GM12874 (cell line): ENCODE measurements at regions not wholly inside any gene's neighbourhood (a gene's known extent, or its start where the extent isn't known, plus 50 kb on each side); places are given as distances from the start of the nearest gene placed in this dataset.

Experiments used
- CTCF ChIP-seq: IDR thresholded peaks from 2 replicates; pipeline ENCODE4 v1.5.1; 2011; ENCODE audit warnings: low read depth, mild to moderate bottlenecking, control low read depth, low read length, moderate library complexity; ENCODE audit not compliant: insufficient read depth

- TF ChIP-seq CTCF: no peak
Observed at GRCh38 chr10:121221072-121221471, 369.9 kb downstream of the WDR11 start.

- TF ChIP-seq CTCF: no peak
Observed at GRCh38 chr10:121221991-121222390, 370.8 kb downstream of the WDR11 start.

- no peak for TF ChIP-seq CTCF
Observed at GRCh38 chr10:121222842-121223241, 371.7 kb downstream of the WDR11 start.

- TF ChIP-seq CTCF: no peak
Observed at GRCh38 chr10:121231079-121231478, 367.2 kb downstream of the FGFR2 start.

GRCh38 chr10:121232494-121232893, 365.8 kb downstream of the FGFR2 start:
- no peak for TF ChIP-seq CTCF

- TF ChIP-seq CTCF: no peak
Observed at GRCh38 chr10:121235692-121236091, 362.6 kb downstream of the FGFR2 start.

GRCh38 chr10:121236621-121237020, 361.6 kb downstream of the FGFR2 start:
- no peak for TF ChIP-seq CTCF

GRCh38 chr10:121237718-121238117, 360.5 kb downstream of the FGFR2 start:
- TF ChIP-seq CTCF: no peak
